ENCODE measurements at regions not wholly inside any gene's neighbourhood (a gene's known extent, or its start where the extent isn't known, plus 50 kb on each side); places are given as distances from the start of the nearest gene placed in this dataset.

- H3K4me3 Mint-ChIP-seq: no peak overlapping the region
Measured at GRCh38 chr13:84255226-84255797, 373.0 kb upstream of the SLITRK1 start.

More at GRCh38 chr13:84255226-84255797, 373.0 kb upstream of the SLITRK1 start:
- no peaks in the 10 kb centered on the region; the same call in 1 of the 2 replicates for H3K27me3 Mint-ChIP-seq (ENCODE audit: low read depth)
- ChIA-PET CTCF (no interaction called here), POLR2A (no interaction called here)
- ATAC-seq (0 out of 2 replicates have a peak, but pooled peaks have one; percentile 26), DNase-seq (ENCODE audit: low spot score) (no peak)
- peaks cover 34% of the 10 kb centered on the region for H3K9me3 Mint-ChIP-seq
- H3K27ac Mint-ChIP-seq: no peak overlapping the region
- peaks cover 28% of the 10 kb centered on the region for H3K36me3 Mint-ChIP-seq
- TF ChIP-seq NFE2L1 (CRISPR knock-in tag; IDR thresholded peaks at IDR 0.05): no peak
- TF ChIP-seq ZNF425 (CRISPR knock-in tag; conservative IDR thresholded peaks at IDR 0.05): no peak
- no peak for TF ChIP-seq ESRRA (CRISPR knock-in tag; IDR thresholded peaks at IDR 0.05; ENCODE audit: borderline replicate concordance)
- no peak for TF ChIP-seq FOXK1 (CRISPR knock-in tag; IDR thresholded peaks at IDR 0.05)
- TF ChIP-seq AR (CRISPR knock-in tag; IDR thresholded peaks at IDR 0.05): no peak
- TF ChIP-seq ATF2 (CRISPR knock-in tag; IDR thresholded peaks at IDR 0.05; ENCODE audit: borderline replicate concordance, low read depth): no peak
- no peak for TF ChIP-seq TCF7 (CRISPR knock-in tag; IDR thresholded peaks at IDR 0.05; ENCODE audit: low read depth)
- no peak for TF ChIP-seq HMGXB4 (CRISPR knock-in tag; IDR thresholded peaks at IDR 0.05)
- no peak for TF ChIP-seq ZNF671 (CRISPR knock-in tag; IDR thresholded peaks at IDR 0.05)
- TF ChIP-seq ZNF138 (CRISPR knock-in tag; conservative IDR thresholded peaks at IDR 0.05): no peak
- no peak for TF ChIP-seq E2F5 (CRISPR knock-in tag; IDR thresholded peaks at IDR 0.05)
- no peak for TF ChIP-seq NR3C1 (CRISPR knock-in tag; conservative IDR thresholded peaks at IDR 0.05; ENCODE audit: low read depth)
- no peak for TF ChIP-seq NFATC4 (CRISPR knock-in tag; IDR thresholded peaks at IDR 0.05)
- no peak for TF ChIP-seq ZNF281 (CRISPR knock-in tag; IDR thresholded peaks at IDR 0.05)
- no peak for TF ChIP-seq FOXP4 (CRISPR knock-in tag; IDR thresholded peaks at IDR 0.05)
- TF ChIP-seq SMAD4 (CRISPR knock-in tag; IDR thresholded peaks at IDR 0.05): no peak
- TF ChIP-seq ARID4B (CRISPR knock-in tag; IDR thresholded peaks at IDR 0.05; ENCODE audit: borderline replicate concordance): no peak
- no peak for TF ChIP-seq ZBTB21 (CRISPR knock-in tag; IDR thresholded peaks at IDR 0.05; ENCODE audit: borderline replicate concordance)
- no peaks in the 10 kb centered on the region for H3K4me1 Mint-ChIP-seq
